Cardiac fibroblast (primary cell): ENCODE measurements at regions not wholly inside any gene's neighbourhood (a gene's known extent, or its start where the extent isn't known, plus 50 kb on each side); places are given as distances from the start of the nearest gene placed in this dataset.

ENCODE experiments used
- DNase-seq, 2 donors: peaks; one replicate each; pipeline versions ENCODE4 v3.0.0 to v3.0.0-alpha.2; 2010; ENCODE audit warnings: low read depth in 2 of 2
- H3K4me3 ChIP-seq, 2 donors: replicated peaks in 1 of 2; 1 replicate in 1 of 2; 2 replicates in 1 of 2; pipeline ENCODE4 v1.5.1; 2011; ENCODE audit warnings: low read depth in 2 of 2, low read length in 2 of 2, mild to moderate bottlenecking in 2 of 2, moderate library complexity in 1 of 2
- CTCF ChIP-seq: IDR thresholded peaks from one replicate; pipeline ENCODE4 v1.5.1; 2011; ENCODE audit warnings: low read depth, mild to moderate bottlenecking, low read length, inconsistent platforms

- no peak for DNase-seq
- H3K4me3 ChIP-seq = no peak overlapping the region
- TF ChIP-seq CTCF = no peak
Observed at GRCh38 chr1:4523551-4523950, 130.9 kb upstream of the AJAP1 start.

GRCh38 chr1:4526747-4527146 lies 127.7 kb upstream of the AJAP1 start:
- H3K4me3 ChIP-seq = no peak overlapping the region
- TF ChIP-seq CTCF = no peak
- DNase-seq = no peak

GRCh38 chr1:4527819-4528218 lies 126.6 kb upstream of the AJAP1 start:
- no peak overlapping the region for H3K4me3 ChIP-seq
- TF ChIP-seq CTCF = no peak
- no peak for DNase-seq

GRCh38 chr1:4528590-4528989 lies 125.8 kb upstream of the AJAP1 start:
- TF ChIP-seq CTCF = no peak
- DNase-seq = no peak

GRCh38 chr1:4529446-4530165 lies 124.8 kb upstream of the AJAP1 start:
- no peak for DNase-seq
- no peak overlapping the region for H3K4me3 ChIP-seq
- TF ChIP-seq CTCF = no peak

More at GRCh38 chr1:4528590-4528989, 125.8 kb upstream of the AJAP1 start:
- H3K4me3 ChIP-seq = no peak overlapping the region

GRCh38 chr1:4530166-4530785 lies 124.1 kb upstream of the AJAP1 start:
- H3K4me3 ChIP-seq = no peak overlapping the region
- DNase-seq = no peak
- TF ChIP-seq CTCF = no peak
